IMR-90 (cell line): ENCODE measurements at regions not wholly inside any gene's neighbourhood (a gene's known extent, or its start where the extent isn't known, plus 50 kb on each side); places are given as distances from the start of the nearest gene placed in this dataset.

Source experiments
- BHLHE40 ChIP-seq: fragments of 150-350 bp; IDR thresholded peaks from 2 replicates; pipeline ENCODE4 v1.6.1; 2016; ENCODE audit warnings: mild to moderate bottlenecking, low read depth, low read length
- CTCF ChIP-seq: conservative IDR thresholded peaks from 2 replicates; pipeline ENCODE4 v1.5.1; 2012; ENCODE audit warnings: mild to moderate bottlenecking, low read depth, low read length, improper control_type of control experiment
- RAD21 ChIP-seq: IDR thresholded peaks from 2 replicates; pipeline ENCODE4 v1.6.1; 2012; ENCODE audit warnings: low read length, improper control_type of control experiment
- USF2 ChIP-seq: fragments of 150-350 bp; IDR thresholded peaks from 2 replicates; pipeline ENCODE4 v1.6.1; 2017; ENCODE audit warnings: mild to moderate bottlenecking, antibody characterized with exemption, low read length, low read depth

GRCh38 chr4:126783191-126783590 is 849.6 kb upstream of the INTU start:
- TF ChIP-seq CTCF (no peak), RAD21 (no peak), USF2 (no peak), BHLHE40 (no peak)
